T follicular helper cell (primary cell): ENCODE measurements at regions not wholly inside any gene's neighbourhood (a gene's known extent, or its start where the extent isn't known, plus 50 kb on each side); places are given as distances from the start of the nearest gene placed in this dataset.
A peak's percentile ranks its signal among the peaks of the same experiment; 100 is the strongest.
"Not testable (repeated sequence)": the region's sequence is repeated elsewhere in the genome, so short reads cannot be mapped to it uniquely, and the experiment has no call there.

Experiments
- DNase-seq: peaks from one replicate; pipeline ENCODE4 v3.0.0-alpha.2; 2020; ENCODE audit warnings: low read depth

DNA sequence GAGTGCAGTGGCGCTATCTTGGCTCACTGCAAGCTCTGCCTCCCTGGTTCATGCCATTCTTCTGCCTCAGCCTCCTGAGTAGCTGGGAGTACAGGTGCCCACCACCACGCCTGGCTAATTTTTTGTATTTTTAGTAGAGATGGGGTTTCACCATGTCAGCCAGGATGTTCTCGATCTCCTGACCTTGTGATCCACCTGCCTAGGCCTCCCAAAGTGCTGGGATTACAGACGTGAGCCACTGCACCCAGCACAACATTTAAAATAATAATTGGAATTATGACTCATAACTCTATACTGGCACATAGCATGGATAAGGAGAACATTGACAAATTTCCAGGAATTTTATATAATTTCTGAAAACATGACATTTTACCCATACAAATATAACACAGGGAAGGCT lies 54.2 kb downstream of the DBET start:
- not testable (repeated sequence) for DNase-seq

DNA sequence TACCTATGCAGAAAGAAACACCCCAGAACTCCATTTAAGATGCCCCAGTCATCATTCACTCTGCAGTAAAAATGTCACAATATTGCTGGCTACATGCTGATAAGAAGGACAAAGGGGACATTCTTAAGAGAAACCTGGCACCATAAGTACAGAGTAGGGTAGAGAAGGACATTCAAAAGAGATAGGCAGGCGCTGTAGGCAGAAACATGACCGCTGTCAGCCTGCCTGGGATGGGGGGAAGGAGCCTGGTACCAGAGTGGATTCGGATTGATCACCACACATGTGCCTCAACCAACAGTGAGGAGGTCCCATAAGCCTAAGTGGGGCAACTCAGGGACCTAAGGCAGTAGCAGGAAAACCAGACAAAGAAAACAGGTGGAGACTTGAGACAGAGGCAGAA lies 54.1 kb upstream of the DUX4 start:
- not testable (repeated sequence) for DNase-seq

DNA sequence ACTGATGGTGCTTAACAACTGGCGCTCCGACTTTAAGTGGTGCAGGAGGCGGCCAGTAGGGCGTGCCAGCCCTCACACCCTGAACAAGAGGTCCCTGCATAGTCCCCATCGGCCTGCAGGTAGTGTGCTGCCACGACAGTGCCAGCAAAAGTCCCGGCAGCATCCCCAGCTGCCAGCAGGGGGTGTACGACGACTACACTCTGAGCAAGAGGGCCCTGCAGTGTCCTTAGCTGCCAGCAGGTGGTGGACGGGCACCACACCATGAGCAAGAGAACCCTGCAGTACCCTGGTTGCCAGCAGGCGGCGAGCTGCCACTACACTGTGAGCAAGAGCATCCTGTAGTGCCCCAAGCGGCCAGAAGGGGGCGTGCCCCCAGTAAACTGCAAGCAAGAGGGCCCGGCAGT lies 53.5 kb upstream of the DUX4 start:
- not testable (repeated sequence) for DNase-seq

DNA sequence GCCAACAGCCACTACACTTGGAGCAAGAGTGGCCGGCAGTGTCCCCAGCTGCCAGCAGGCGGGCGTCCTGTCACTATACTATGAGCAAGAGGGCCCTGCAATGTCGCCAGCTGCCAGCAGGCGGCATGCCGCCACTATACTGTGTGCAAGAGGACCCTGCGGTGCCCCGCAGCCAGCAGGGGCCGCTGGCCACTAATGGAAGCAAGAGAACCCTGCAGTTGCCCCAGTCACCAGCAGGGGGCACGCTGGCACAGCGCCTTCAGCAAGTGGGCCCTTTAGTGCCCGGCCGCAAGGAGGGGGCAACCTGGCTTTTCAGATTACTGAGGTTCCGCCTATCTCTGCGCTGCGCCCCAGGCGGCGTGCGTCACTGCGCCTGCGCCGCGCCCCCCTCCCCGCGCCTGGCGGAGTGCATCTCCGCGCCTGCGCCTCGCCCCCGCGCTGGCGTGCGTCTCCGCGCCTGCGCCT lies 53.0 kb upstream of the DUX4 start:
- peak; percentile 20 for DNase-seq

DNA sequence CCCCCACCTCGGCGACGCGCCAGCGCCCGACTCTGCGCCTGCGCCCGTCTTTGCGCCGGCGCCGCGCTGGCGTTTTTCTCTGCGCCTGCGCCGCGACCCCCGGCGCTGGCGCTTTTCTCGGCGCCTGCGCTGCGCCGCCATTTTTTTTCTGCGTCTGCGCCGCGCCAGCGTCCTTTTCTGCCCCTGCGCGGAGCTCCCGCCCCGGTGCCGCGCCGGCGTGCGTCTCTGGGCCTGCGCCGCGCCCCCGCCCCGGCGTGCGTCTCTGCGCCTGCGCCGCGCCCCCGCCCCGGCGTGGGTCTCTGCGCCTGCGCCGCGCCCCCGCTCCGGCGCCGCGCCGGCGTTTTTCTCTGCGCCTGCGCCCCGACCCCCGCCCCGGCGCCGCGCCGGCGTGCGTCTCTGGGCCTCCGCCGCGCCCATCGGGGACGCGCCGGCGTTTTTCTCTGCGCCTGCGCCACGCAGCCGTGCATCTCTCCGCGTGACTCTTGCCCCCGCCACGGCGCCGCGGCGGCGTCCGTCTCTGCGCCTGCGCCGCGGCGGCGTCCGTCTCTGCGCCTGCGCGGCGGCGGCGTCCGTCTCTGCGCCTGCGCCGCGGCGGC lies 52.4 kb upstream of the DUX4 start:
- DNase-seq = not testable (repeated sequence)

DNA sequence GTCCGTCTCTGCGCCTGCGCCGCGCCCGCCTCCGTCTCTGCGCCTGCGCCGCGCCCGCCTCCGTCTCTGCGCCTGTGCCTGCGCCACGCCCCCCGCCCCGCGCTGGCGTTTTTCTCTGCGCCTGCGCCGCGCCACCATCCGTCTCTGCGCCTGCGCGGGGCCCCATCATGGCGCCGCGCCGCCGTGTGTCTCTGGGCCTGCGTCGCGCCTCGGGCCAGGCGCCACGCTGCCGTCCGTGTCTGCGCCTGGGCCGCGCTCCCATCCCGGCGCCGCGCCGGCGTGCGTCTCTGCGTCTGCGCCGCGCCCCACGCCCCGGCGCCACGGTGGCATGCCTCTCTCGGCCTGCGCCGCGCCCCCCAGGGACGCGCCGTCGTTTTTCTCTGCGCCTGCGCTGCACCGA lies 51.8 kb upstream of the DUX4 start:
- no peak for DNase-seq

DNA sequence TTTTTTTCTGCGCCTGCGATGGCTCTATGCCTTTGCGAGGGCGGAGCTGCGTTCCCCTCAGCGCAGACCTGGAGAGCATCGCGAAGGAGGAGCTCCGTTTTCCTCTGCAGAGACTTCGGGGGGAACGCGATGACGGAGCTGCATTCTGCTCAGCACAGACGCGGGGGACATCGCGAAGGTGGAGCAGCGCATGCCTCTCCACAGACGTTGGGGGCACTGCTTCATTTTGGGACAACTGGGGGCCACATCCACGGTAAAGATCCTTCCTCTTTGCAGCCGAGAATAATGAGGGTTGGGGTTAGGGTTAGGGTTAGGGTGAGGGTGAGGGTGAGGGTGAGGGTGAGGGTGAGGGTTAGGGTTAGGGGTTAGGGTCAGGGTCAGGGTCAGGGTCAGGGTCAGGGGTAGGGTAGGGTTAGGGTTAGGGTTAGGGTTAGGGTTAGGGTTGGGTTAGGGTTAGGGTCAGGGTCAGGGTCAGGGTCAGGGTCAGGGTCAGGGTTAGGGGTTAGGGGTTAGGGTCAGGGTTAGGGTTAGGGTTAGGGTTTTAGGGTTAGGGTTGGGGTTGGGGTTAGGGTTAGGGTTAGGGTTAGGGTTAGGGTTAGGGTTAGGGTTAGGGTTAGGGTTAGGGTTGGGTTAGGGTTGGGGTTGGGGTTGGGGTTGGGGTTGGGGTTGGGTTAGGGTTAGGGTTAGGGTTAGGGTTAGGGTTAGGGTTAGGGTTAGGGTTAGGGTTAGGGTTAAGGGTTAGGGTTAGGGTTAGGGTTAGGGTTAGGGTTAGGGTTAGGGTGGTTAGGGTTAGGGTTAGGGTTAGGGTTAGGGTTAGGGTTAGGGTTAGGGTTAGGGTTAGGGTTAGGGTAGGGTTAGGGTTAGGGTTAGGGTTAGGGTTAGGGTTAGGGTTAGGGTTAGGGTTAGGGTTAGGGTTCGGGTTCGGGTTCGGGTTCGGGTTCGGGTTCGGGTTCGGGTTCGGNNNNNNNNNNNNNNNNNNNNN lies 51.1 kb upstream of the DUX4 start:
- DNase-seq = not testable (repeated sequence)
